Stimulated activated effector memory CD8-positive, alpha-beta T cell treated with anti-CD3 and anti-CD28 coated beads, Interleukin-12 subunit alpha, Interleukin-12 subunit beta, amount 100 ng/mL, for 72 hours (primary cell): ENCODE measurements at regions not wholly inside any gene's neighbourhood (a gene's known extent, or its start where the extent isn't known, plus 50 kb on each side); places are given as distances from the start of the nearest gene placed in this dataset.

Experiments used
- ATAC-seq: fragments of 150-1000 bp; cut with Tn5 transposase; 2 replicates; pipeline ENCODE4 v1.10.0; 2021
- DNase-seq, 2 donors: peaks; one replicate each; pipeline ENCODE4 v3.0.0; 2021 to 2022; ENCODE audit warnings: low spot score in 2 of 2
- H3K27ac Mint-ChIP-seq: one replicate; pipeline ENCODE4 v1.8.0; 2022; ENCODE audit warnings: mild to moderate bottlenecking, mixed read lengths
- H3K36me3 Mint-ChIP-seq: one replicate; pipeline ENCODE4 v1.8.0; 2022; ENCODE audit warnings: mild to moderate bottlenecking, mixed read lengths
- H3K4me1 Mint-ChIP-seq: one replicate; pipeline ENCODE4 v1.8.0; 2022; ENCODE audit warnings: mixed read lengths
- H3K4me3 Mint-ChIP-seq: one replicate; pipeline ENCODE4 v1.8.0; 2022; ENCODE audit warnings: mild to moderate bottlenecking, mixed read lengths
- H3K9me3 Mint-ChIP-seq: one replicate; pipeline ENCODE4 v1.8.0; 2022; ENCODE audit warnings: mixed read lengths

GRCh38 chr16:5557448-5557847, 459.9 kb upstream of the EEF2KMT start:
- H3K9me3 Mint-ChIP-seq: peaks cover 14% of the 10 kb centered on the region
- ATAC-seq (no peak), DNase-seq (no peak)
- no peak overlapping the region for H3K27ac Mint-ChIP-seq
- no peak overlapping the region for H3K4me3 Mint-ChIP-seq
- H3K4me1 Mint-ChIP-seq: no peaks in the 10 kb centered on the region
- H3K36me3 Mint-ChIP-seq: no peaks in the 10 kb centered on the region

GRCh38 chr16:5556158-5556810, 458.7 kb upstream of the EEF2KMT start:
- peaks cover 14% of the 10 kb centered on the region for H3K9me3 Mint-ChIP-seq
- H3K27ac Mint-ChIP-seq: no peak overlapping the region
- DNase-seq: no peak
- H3K36me3 Mint-ChIP-seq: no peaks in the 10 kb centered on the region
- no peaks in the 10 kb centered on the region for H3K4me1 Mint-ChIP-seq
- no peak for ATAC-seq
- no peak overlapping the region for H3K4me3 Mint-ChIP-seq

DNA sequence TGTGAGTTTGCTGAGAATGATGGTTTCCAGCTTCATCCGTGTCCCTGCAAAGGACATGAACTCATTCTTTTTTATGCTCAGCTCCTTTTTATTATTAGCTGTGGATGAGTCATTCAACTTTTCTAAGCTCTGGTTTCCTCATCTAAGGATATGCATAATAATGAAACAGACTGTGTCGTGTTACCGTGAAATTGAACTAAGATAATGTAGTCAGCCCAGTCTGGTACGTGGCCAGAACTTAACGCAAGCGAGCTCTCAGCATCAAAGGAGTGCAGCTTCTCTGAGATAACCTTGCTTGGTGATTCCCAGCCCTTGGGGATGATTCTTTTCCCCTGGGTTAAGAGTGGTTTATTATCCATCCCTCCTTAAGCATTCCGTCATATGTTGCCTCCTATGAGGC, 454.3 kb upstream of the EEF2KMT start:
- Mint-ChIP-seq H3K4me3 (no peak overlapping the region), H3K27ac (no peak overlapping the region), H3K4me1 (no peaks in the 10 kb centered on the region), H3K36me3 (no peaks in the 10 kb centered on the region), H3K9me3 (no peaks in the 10 kb centered on the region)
- no peak for DNase-seq
- no peak for ATAC-seq

DNA sequence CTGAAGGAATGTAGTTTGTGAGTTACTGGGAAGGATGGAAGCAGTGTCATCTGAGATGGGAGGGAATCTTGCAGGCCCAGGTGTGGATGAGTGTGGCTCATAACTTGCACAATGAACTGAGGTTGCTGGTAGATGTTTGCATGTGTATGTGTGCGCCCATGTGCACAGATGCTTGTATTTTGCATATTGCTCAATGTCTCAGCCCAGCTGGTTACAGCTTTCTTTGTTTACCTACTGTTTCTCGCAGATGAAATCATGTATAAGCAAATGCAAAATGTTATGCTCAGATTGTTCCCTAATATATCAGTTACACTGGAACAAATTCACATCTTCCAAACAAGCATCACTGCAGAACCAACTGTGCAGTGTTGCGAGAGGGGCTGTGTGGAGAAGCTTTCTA, 452.2 kb upstream of the EEF2KMT start:
- Mint-ChIP-seq H3K4me1 (no peaks in the 10 kb centered on the region), H3K4me3 (no peak overlapping the region), H3K36me3 (no peaks in the 10 kb centered on the region), H3K9me3 (no peaks in the 10 kb centered on the region), H3K27ac (no peak overlapping the region)
- no peak for DNase-seq
- ATAC-seq: no peak

GRCh38 chr16:5541356-5541755, 443.8 kb upstream of the EEF2KMT start:
- Mint-ChIP-seq H3K4me3 (no peak overlapping the region), H3K36me3 (no peaks in the 10 kb centered on the region), H3K9me3 (no peaks in the 10 kb centered on the region), H3K27ac (no peak overlapping the region), H3K4me1 (no peaks in the 10 kb centered on the region)
- DNase-seq: no peak
- ATAC-seq: no peak

GRCh38 chr16:5537347-5537746, 439.8 kb upstream of the EEF2KMT start:
- no peaks in the 10 kb centered on the region for H3K9me3 Mint-ChIP-seq
- no peak for ATAC-seq
- H3K27ac Mint-ChIP-seq: no peak overlapping the region
- no peak overlapping the region for H3K4me3 Mint-ChIP-seq
- no peaks in the 10 kb centered on the region for H3K4me1 Mint-ChIP-seq
- no peak for DNase-seq
- no peaks in the 10 kb centered on the region for H3K36me3 Mint-ChIP-seq

GRCh38 chr16:5533321-5533888, 435.8 kb upstream of the EEF2KMT start:
- H3K4me1 Mint-ChIP-seq: no peaks in the 10 kb centered on the region
- no peak overlapping the region for H3K4me3 Mint-ChIP-seq
- H3K36me3 Mint-ChIP-seq: no peaks in the 10 kb centered on the region
- H3K27ac Mint-ChIP-seq: no peak overlapping the region
- no peaks in the 10 kb centered on the region for H3K9me3 Mint-ChIP-seq
- no peak for DNase-seq
- no peak for ATAC-seq

GRCh38 chr16:5527817-5528216, 430.2 kb upstream of the EEF2KMT start:
- no peaks in the 10 kb centered on the region for H3K36me3 Mint-ChIP-seq
- no peak for ATAC-seq
- DNase-seq: no peak
- H3K9me3 Mint-ChIP-seq: no peaks in the 10 kb centered on the region
- no peak overlapping the region for H3K27ac Mint-ChIP-seq
- no peaks in the 10 kb centered on the region for H3K4me1 Mint-ChIP-seq
- H3K4me3 Mint-ChIP-seq: no peak overlapping the region

GRCh38 chr16:5526826-5527225, 429.2 kb upstream of the EEF2KMT start:
- Mint-ChIP-seq H3K4me3 (no peak overlapping the region), H3K36me3 (no peaks in the 10 kb centered on the region), H3K27ac (no peak overlapping the region), H3K4me1 (no peaks in the 10 kb centered on the region), H3K9me3 (no peaks in the 10 kb centered on the region)
- DNase-seq: no peak
- no peak for ATAC-seq

- DNase-seq: no peak
- Mint-ChIP-seq H3K27ac (no peak overlapping the region), H3K4me3 (no peak overlapping the region), H3K9me3 (peaks cover 3% of the 10 kb centered on the region), H3K4me1 (no peaks in the 10 kb centered on the region), H3K36me3 (no peaks in the 10 kb centered on the region)
- ATAC-seq: no peak
These were observed 426.2 kb upstream of the EEF2KMT start for GRCh38 chr16:5523829-5524228.

GRCh38 chr16:5516115-5516514, 418.5 kb upstream of the EEF2KMT start:
- H3K4me1 Mint-ChIP-seq: no peaks in the 10 kb centered on the region
- H3K4me3 Mint-ChIP-seq: no peak overlapping the region
- H3K36me3 Mint-ChIP-seq: no peaks in the 10 kb centered on the region
- ATAC-seq (no peak), DNase-seq (no peak)
- H3K9me3 Mint-ChIP-seq: peaks cover 13% of the 10 kb centered on the region
- H3K27ac Mint-ChIP-seq: no peak overlapping the region

DNA sequence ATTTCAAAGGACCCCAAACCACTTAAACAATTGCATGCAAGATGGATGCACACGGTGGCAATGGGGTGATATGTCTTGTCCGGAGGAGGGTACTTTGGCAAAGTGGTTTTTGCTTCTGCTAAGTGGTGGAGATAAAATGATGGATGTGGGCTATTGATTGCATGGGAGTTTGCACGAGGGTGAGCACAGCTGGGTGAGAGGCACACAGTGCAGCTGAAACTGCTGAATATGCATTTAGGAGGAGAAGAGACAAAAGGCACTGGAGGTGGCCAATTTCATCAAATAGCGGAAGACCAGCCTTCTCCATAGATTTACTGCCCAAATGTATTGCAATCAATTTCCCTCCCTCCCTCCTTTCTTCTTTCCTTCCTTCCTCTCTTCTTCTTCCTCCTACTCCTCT, 414.4 kb upstream of the EEF2KMT start:
- ATAC-seq (no peak), DNase-seq (no peak)
- Mint-ChIP-seq H3K9me3 (peaks cover 10% of the 10 kb centered on the region), H3K36me3 (no peaks in the 10 kb centered on the region), H3K4me1 (no peaks in the 10 kb centered on the region), H3K4me3 (no peak overlapping the region), H3K27ac (no peak overlapping the region)

GRCh38 chr16:5510819-5511370, 413.3 kb upstream of the EEF2KMT start:
- Mint-ChIP-seq H3K4me3 (no peak overlapping the region), H3K36me3 (no peaks in the 10 kb centered on the region), H3K4me1 (no peaks in the 10 kb centered on the region), H3K9me3 (peaks cover 6% of the 10 kb centered on the region), H3K27ac (no peak overlapping the region)
- DNase-seq (no peak), ATAC-seq (no peak)

- Mint-ChIP-seq H3K27ac (no peak overlapping the region), H3K4me1 (no peaks in the 10 kb centered on the region), H3K36me3 (no peaks in the 10 kb centered on the region), H3K9me3 (peaks cover 6% of the 10 kb centered on the region), H3K4me3 (no peak overlapping the region)
- ATAC-seq (no peak), DNase-seq (no peak)
These were observed 412.2 kb upstream of the EEF2KMT start for GRCh38 chr16:5509794-5510193.

DNA sequence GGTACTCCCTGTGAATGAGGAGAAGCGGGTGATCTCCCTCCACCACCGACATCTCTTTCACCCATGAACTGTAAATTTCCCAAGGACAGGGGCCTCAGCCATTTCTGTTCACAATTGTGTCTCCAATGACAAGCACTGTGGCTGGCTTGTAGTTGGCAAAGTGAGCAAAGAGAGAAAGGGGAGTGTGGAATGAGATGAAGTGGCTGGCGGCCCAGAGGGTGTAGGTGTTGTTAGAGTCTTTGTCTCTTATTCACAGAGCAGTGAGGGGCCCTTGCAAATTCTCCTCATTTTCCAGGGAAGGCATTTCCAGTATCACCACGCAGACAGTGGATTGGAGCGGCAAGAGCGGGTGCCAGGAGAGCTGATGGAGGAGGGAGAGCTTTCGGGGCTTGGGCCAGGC, 411.7 kb upstream of the EEF2KMT start:
- H3K9me3 Mint-ChIP-seq: peaks cover 4% of the 10 kb centered on the region

GRCh38 chr16:5508371-5508770, 410.8 kb upstream of the EEF2KMT start:
- H3K4me3 Mint-ChIP-seq: no peak overlapping the region
- H3K9me3 Mint-ChIP-seq: no peaks in the 10 kb centered on the region

More for the DNA sequence above, 411.7 kb upstream of the EEF2KMT start:
- ATAC-seq (no peak), DNase-seq (no peak)
- H3K27ac Mint-ChIP-seq: no peak overlapping the region
- no peaks in the 10 kb centered on the region for H3K4me1 Mint-ChIP-seq
- H3K36me3 Mint-ChIP-seq: no peaks in the 10 kb centered on the region
- H3K4me3 Mint-ChIP-seq: no peak overlapping the region

More at GRCh38 chr16:5508371-5508770, 410.8 kb upstream of the EEF2KMT start:
- ATAC-seq (no peak), DNase-seq (no peak)
- Mint-ChIP-seq H3K27ac (no peak overlapping the region), H3K4me1 (no peaks in the 10 kb centered on the region), H3K36me3 (no peaks in the 10 kb centered on the region)
